ENCODE measurements at regions not wholly inside any gene's neighbourhood (a gene's known extent, or its start where the extent isn't known, plus 50 kb on each side); places are given as distances from the start of the nearest gene placed in this dataset.

GRCh38 chr11:69922015-69922595 lies 102.9 kb upstream of the FGF3 start:
- Mint-ChIP-seq H3K4me3 (no peak overlapping the region), H3K36me3 (no peaks in the 10 kb centered on the region), H3K27ac (no peak overlapping the region)

GRCh38 chr11:69922596-69923111 lies 103.4 kb upstream of the FGF3 start:
- H3K9me3 Mint-ChIP-seq = no peaks in the 10 kb centered on the region
- H3K4me1 Mint-ChIP-seq = peaks cover 0 to 5% of the 10 kb centered on the region in 2 donors
- H3K27me3 Mint-ChIP-seq (ENCODE audit: low read depth in 3 of 3) = peaks cover 6 to 14% (median 12%) of the 10 kb centered on the region in 3 donors

More at GRCh38 chr11:69922015-69922595, 102.9 kb upstream of the FGF3 start:
- Mint-ChIP-seq H3K27me3 (ENCODE audit: low read depth in 3 of 3) (peaks cover 6 to 12% (median 10%) of the 10 kb centered on the region in 3 donors), H3K4me1 (peaks cover 0 to 5% of the 10 kb centered on the region in 2 donors), H3K9me3 (no peaks in the 10 kb centered on the region)
- no peak for DNase-seq

GRCh38 chr11:69923196-69923595 lies 104.0 kb upstream of the FGF3 start:
- Mint-ChIP-seq H3K4me3 (no peak overlapping the region), H3K9me3 (no peaks in the 10 kb centered on the region), H3K27me3 (ENCODE audit: low read depth in 3 of 3) (peaks cover 6 to 15% (median 14%) of the 10 kb centered on the region in 3 donors), H3K27ac (peak overlapping the region in 1 of 6 donors; percentile 37), H3K4me1 (peaks cover 0 to 5% of the 10 kb centered on the region in 2 donors), H3K36me3 (no peaks in the 10 kb centered on the region)
- no peak for DNase-seq

More at GRCh38 chr11:69922596-69923111, 103.4 kb upstream of the FGF3 start:
- no peak for DNase-seq
- no peak overlapping the region for H3K4me3 Mint-ChIP-seq
- no peak overlapping the region for H3K27ac Mint-ChIP-seq
- no peaks in the 10 kb centered on the region for H3K36me3 Mint-ChIP-seq

- H3K27ac Mint-ChIP-seq = no peak overlapping the region
- no peak for DNase-seq
- no peaks in the 10 kb centered on the region for H3K9me3 Mint-ChIP-seq
- peaks cover 6 to 15% (median 12%) of the 10 kb centered on the region in 3 donors for H3K27me3 Mint-ChIP-seq (ENCODE audit: low read depth in 3 of 3)
- H3K36me3 Mint-ChIP-seq = no peaks in the 10 kb centered on the region
- no peak overlapping the region for H3K4me3 Mint-ChIP-seq
- peaks cover 0 to 5% of the 10 kb centered on the region in 2 donors for H3K4me1 Mint-ChIP-seq
These were observed 104.6 kb upstream of the FGF3 start for GRCh38 chr11:69923641-69924307.

GRCh38 chr11:69924308-69925161 lies 105.3 kb upstream of the FGF3 start:
- Mint-ChIP-seq H3K36me3 (no peaks in the 10 kb centered on the region), H3K4me3 (no peak overlapping the region), H3K4me1 (peaks cover 0 to 5% of the 10 kb centered on the region in 2 donors), H3K27me3 (ENCODE audit: low read depth in 3 of 3) (peaks cover 6 to 15% (median 10%) of the 10 kb centered on the region in 3 donors), H3K27ac (no peak overlapping the region), H3K9me3 (no peaks in the 10 kb centered on the region)
- no peak for DNase-seq

- Mint-ChIP-seq H3K36me3 (no peaks in the 10 kb centered on the region), H3K9me3 (no peaks in the 10 kb centered on the region), H3K4me3 (no peak overlapping the region), H3K27ac (no peak overlapping the region), H3K27me3 (ENCODE audit: low read depth in 3 of 3) (peaks cover 6 to 15% (median 8%) of the 10 kb centered on the region in 3 donors), H3K4me1 (peaks cover 0 to 5% of the 10 kb centered on the region in 2 donors)
- DNase-seq = no peak
These were observed 106.4 kb upstream of the FGF3 start for GRCh38 chr11:69925366-69926196.

- Mint-ChIP-seq H3K9me3 (no peaks in the 10 kb centered on the region), H3K27me3 (ENCODE audit: low read depth in 3 of 3) (peaks cover 6 to 15% (median 8%) of the 10 kb centered on the region in 3 donors), H3K27ac (no peak overlapping the region), H3K36me3 (no peaks in the 10 kb centered on the region), H3K4me3 (no peak overlapping the region), H3K4me1 (peaks cover 0 to 5% of the 10 kb centered on the region in 2 donors)
- DNase-seq = no peak
These were observed 107.3 kb upstream of the FGF3 start for GRCh38 chr11:69926376-69927050.

GRCh38 chr11:69928121-69928520 lies 108.9 kb upstream of the FGF3 start:
- no peak for DNase-seq
- H3K9me3 Mint-ChIP-seq = no peaks in the 10 kb centered on the region
- H3K27ac Mint-ChIP-seq = no peak overlapping the region
- H3K4me3 Mint-ChIP-seq = no peak overlapping the region
- peaks cover 0 to 5% of the 10 kb centered on the region in 2 donors for H3K4me1 Mint-ChIP-seq
- no peaks in the 10 kb centered on the region for H3K36me3 Mint-ChIP-seq
- peaks cover 8 to 13% (median 10%) of the 10 kb centered on the region in 3 donors for H3K27me3 Mint-ChIP-seq (ENCODE audit: low read depth in 3 of 3)

- H3K4me3 Mint-ChIP-seq = no peak overlapping the region
- H3K4me1 Mint-ChIP-seq = peaks cover 0 to 5% of the 10 kb centered on the region in 2 donors
- no peak overlapping the region for H3K27ac Mint-ChIP-seq
- DNase-seq = no peak
- H3K36me3 Mint-ChIP-seq = no peaks in the 10 kb centered on the region
- no peaks in the 10 kb centered on the region for H3K9me3 Mint-ChIP-seq
- H3K27me3 Mint-ChIP-seq (ENCODE audit: low read depth in 3 of 3) = peaks cover 8 to 13% (median 10%) of the 10 kb centered on the region in 3 donors
These were observed 109.8 kb upstream of the FGF3 start for GRCh38 chr11:69928975-69929374.

- no peaks in the 10 kb centered on the region for H3K9me3 Mint-ChIP-seq
- H3K27ac Mint-ChIP-seq = no peak overlapping the region
- H3K27me3 Mint-ChIP-seq (ENCODE audit: low read depth in 3 of 3) = peaks cover 4 to 14% (median 11%) of the 10 kb centered on the region in 3 donors
- peaks cover 0 to 4% of the 10 kb centered on the region in 2 donors for H3K4me1 Mint-ChIP-seq
- H3K4me3 Mint-ChIP-seq = no peak overlapping the region
- no peak for DNase-seq
- no peaks in the 10 kb centered on the region for H3K36me3 Mint-ChIP-seq
These were observed 111.2 kb upstream of the FGF3 start for GRCh38 chr11:69930081-69931059.

GRCh38 chr11:69931060-69931910 lies 112.1 kb upstream of the FGF3 start:
- no peak overlapping the region for H3K27ac Mint-ChIP-seq
- no peaks in the 10 kb centered on the region for H3K4me1 Mint-ChIP-seq
- no peak for DNase-seq
- no peaks in the 10 kb centered on the region for H3K9me3 Mint-ChIP-seq
- H3K36me3 Mint-ChIP-seq = no peaks in the 10 kb centered on the region
- H3K27me3 Mint-ChIP-seq (ENCODE audit: low read depth in 3 of 3) = peaks cover 4 to 14% (median 7%) of the 10 kb centered on the region in 3 donors
- H3K4me3 Mint-ChIP-seq = no peak overlapping the region
